Activated CD4-positive, alpha-beta T cell treated with anti-CD3 and anti-CD28 coated beads, Interleukin-2, amount 50 U/mL, for 48 hours (primary cell): ENCODE measurements at regions not wholly inside any gene's neighbourhood (a gene's known extent, or its start where the extent isn't known, plus 50 kb on each side); places are given as distances from the start of the nearest gene placed in this dataset.
"Not testable (repeated sequence)": the region's sequence is repeated elsewhere in the genome, so short reads cannot be mapped to it uniquely, and the experiment has no call there.

ENCODE experiments used
- DNase-seq, 2 experiments: peaks; one replicate each; pipeline ENCODE4 v3.0.0-alpha.2; 2020

GRCh38 chr4:57300300-57300699, 190.1 kb upstream of the IGFBP7 start:
- not testable (repeated sequence) for DNase-seq

DNA sequence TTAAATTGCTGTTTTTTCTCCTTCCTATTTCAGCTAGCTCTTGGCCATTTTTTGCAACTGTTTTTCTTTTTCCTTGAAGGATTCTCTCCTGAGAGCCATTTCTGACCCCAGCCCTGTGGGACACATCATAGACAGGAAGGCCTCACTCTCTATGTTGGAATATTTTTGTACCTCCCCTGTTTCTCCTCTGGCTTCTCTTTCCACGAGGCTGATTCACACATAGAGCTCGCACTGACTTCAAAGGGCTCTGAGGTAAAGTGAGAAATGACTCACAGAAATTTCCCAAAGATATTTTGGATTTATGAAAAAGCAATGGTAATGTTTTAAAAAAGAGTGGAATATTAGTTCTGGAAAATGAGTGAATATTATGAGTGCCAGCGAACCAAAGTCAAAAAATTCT, 181.7 kb upstream of the IGFBP7 start:
- DNase-seq = no peak

- no peak for DNase-seq
Measured at GRCh38 chr4:57287687-57288604, 177.8 kb upstream of the IGFBP7 start.

DNA sequence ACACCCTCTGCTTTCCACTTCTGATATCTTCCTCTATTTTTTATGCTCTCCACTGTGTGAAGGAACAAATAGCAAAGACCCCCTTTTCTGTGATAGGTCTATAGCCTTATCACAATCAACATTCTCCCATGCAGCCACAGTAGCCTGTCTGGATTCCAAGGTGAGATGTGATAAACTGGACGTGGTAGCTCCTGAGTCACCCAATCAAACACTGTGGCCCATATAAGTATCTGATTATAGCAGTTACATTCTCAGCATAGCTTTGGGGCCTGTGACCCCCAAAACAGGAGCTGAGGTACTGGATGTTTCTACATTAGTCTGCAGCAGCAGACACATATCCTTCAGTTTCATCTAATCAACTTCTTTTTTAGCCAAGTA, 172.7 kb upstream of the IGFBP7 start:
- DNase-seq = no peak

DNA sequence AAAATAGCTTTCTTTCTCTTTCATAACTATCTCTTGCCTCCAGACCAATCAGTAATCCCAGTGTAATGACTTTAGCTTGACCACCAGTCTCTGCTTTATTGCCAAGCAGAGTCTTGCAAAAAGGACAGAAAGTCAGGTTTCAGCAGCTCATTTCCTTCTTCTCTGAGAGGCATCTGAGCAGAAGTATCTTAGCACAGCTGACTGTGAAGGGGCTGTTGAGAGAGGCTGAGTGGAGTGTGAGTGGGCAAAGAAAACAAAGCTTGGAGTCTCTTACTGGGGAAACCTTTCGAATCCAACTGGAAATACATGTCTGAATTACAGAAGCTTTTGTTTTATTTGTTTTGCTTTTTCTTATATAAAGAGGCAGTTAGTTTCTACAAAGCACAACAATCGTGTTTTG, 170.3 kb upstream of the IGFBP7 start:
- DNase-seq = no peak

DNA sequence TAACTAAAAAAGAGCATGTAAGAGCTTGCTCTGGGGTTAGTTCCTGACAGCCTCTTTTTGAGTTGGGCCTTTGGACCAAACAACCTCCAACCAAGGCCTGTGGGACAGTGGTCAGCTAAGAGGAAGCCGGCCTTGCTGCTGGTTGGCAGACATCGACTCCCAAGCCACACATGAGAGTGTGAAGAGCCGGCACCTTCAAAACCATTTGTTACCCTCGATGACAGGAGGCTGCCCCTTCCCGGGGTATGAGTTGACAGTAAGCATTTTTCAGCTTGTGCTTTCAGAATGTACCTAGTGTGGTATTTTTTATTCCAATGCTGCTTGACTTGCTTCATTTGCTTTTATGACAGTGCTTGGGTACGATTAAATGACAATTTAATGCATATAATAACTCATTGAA, 168.6 kb upstream of the IGFBP7 start:
- no peak for DNase-seq

GRCh38 chr4:57274082-57274481, 163.9 kb upstream of the IGFBP7 start:
- DNase-seq = no peak

DNA sequence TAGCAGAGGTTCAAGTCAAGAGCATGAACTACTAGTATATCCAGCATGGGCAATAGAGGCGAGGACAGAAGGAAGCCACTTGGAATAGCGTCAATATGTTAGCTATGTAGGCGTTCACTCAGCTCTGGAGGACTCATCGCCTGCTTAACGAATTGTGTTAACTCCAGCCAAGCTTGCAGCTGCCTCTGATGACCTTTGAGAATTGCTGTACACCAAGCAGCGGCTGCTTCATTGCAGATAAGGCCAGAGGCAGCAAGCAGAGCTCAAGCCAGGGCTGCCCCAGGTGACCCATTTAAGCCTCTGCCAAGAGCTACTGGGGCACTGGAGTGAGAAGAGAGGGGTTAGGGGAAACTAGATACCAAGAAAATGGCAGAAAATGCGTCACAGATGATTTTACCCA, 160.2 kb upstream of the IGFBP7 start:
- no peak for DNase-seq

- DNase-seq = no peak
Measured at GRCh38 chr4:57265831-57266582, 155.8 kb upstream of the IGFBP7 start.

GRCh38 chr4:57254754-57255153, 144.6 kb upstream of the IGFBP7 start:
- DNase-seq = no peak

GRCh38 chr4:57249083-57249482, 138.9 kb upstream of the IGFBP7 start:
- DNase-seq = no peak

DNA sequence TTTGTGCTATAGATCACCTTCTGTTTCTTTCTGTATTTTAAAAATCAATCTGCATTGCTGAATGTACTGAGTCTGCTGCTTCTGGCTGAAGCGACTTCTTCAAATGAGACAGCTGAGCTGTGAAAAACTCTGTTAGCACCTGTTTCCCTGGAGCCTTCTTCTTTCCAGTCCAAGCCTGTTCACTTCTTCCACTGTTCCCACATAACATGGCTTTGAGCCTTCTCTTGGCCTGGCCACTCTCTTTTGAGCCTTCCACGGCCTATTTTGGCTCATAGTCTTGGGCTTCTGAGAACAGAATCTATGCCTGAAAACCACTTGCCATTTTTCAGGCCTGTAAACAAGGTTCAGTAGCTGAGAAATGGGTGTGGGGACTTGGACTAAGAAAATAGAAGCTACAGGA, 132.9 kb upstream of the IGFBP7 start:
- DNase-seq = no peak

GRCh38 chr4:57234252-57234775, 124.1 kb upstream of the IGFBP7 start:
- DNase-seq = no peak

GRCh38 chr4:57233386-57233785, 123.2 kb upstream of the IGFBP7 start:
- no peak for DNase-seq

- no peak for DNase-seq
Measured at GRCh38 chr4:57231781-57232180, 121.6 kb upstream of the IGFBP7 start.

DNA sequence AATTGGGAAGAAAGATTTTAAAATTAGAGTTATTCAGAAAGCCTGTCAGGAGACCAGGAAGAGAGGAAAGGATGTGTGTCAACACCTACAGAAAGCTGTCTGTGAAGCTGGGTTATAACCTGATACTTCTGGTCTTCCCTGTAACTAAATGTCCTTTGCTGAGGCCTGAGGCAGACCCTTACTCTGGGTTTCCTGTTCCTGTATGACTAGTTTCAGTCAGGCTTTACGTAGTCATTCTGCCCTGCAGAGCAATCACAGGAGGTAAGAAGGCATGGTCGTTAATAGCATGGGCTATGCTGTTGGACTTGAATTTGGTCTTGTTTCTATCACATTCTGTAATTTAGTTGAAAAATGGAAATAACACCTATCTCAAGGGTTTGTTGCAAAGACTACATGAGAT, 110.5 kb upstream of the IGFBP7 start:
- DNase-seq = no peak

GRCh38 chr4:57220172-57220571, 110.0 kb upstream of the IGFBP7 start:
- DNase-seq = no peak

DNA sequence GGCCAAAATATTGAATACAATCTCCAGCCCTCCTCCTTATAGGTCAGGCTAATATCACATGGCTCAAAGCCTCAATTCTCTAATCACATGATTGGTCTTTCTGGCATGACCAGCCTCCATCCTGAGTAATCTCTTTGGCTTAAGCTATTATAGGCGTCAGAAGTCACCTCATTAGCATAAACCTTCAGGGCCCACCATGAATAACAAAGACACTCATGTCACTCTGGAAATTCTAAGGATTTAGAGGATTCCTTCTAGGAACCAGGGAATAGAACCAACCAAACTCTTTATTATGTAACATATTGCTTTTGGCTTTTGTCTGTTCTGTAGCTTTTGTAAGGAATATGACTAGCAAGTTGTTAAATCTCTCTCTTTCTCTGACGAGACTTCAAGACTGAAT, 109.2 kb upstream of the IGFBP7 start:
- no peak for DNase-seq

DNA sequence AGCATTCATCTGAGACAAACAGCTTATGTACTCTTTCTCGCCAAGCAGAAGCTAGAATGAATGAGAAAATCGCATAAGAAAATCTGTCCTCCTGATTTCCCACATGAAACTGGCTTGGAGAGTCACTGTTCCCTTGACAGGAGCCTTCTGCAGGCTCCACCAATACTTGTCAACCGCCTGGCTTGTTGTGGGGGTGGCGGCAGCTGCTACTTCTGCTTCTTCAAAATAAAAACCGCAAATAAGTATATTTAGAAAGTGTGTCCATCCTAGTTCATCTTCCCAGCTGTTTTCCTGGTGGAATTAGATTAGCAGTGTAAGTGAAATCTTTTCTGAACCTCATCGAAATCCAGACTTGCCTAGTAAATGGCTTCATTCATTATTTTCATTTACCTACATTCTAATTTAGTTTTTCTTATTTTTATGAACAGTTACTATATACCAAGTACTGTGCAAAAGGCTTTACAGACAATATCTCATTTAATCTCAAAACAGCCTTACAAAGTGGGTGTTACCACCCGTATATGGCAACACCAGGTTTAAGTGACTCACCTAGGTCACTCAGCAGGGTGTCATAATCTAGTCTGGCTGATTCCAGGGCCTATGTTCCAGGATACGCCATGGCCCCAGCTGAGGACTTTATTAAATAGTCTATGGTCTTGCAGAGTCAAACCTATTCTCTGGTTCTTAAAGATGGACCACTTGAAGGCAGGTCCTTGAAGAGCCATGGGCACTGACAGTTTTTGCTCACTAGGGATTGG, 104.6 kb upstream of the IGFBP7 start:
- no peak for DNase-seq

- DNase-seq = no peak
Measured at GRCh38 chr4:57211131-57211530, 100.9 kb upstream of the IGFBP7 start.

DNA sequence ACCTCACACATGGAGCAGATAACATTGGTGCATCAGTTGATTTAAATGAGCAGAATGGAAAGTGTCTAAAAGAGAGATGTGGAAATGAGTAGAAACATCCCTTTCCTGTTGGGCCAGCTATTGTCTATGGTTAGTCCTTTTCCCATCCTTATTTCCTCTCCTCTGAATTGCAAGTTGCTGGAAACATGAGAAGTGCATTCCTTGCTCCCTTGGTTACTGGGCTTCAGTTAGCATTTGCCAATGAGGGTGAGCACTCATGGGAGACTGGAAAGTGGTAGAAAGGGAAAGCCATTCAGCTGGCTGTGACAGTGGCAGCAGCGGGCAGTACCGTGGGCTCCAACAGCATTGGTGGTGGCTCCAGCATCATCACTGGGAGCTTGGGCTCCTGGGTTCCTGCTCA, 96.0 kb upstream of the IGFBP7 start:
- DNase-seq = no peak

- no peak for DNase-seq
Measured at GRCh38 chr4:57205580-57205979, 95.4 kb upstream of the IGFBP7 start.

- DNase-seq = no peak
Measured at GRCh38 chr4:57200799-57201327, 90.7 kb upstream of the IGFBP7 start.
